Parathyroid adenoma (tissue), 2 donors: ENCODE measurements at regions not wholly inside any gene's neighbourhood (a gene's known extent, or its start where the extent isn't known, plus 50 kb on each side); places are given as distances from the start of the nearest gene placed in this dataset.
"Not testable (repeated sequence)": the region's sequence is repeated elsewhere in the genome, so short reads cannot be mapped to it uniquely, and the experiment has no call there.

Experiments used
- H2AFZ ChIP-seq: fragments of 300-600 bp; sonication (generic); one replicate; pipeline ENCODE4 v1.7.0; 2017; ENCODE audit warnings: antibody characterized with exemption, mild to moderate bottlenecking
- H3K27ac ChIP-seq: fragments of 300-600 bp; sonication (generic); one replicate; pipeline ENCODE4 v1.7.0; 2017
- H3K27me3 ChIP-seq: fragments of 300-600 bp; sonication (generic); one replicate; pipeline ENCODE4 v1.7.0; 2017; ENCODE audit warnings: low read length; ENCODE audit not compliant: control insufficient read depth, insufficient read depth
- H3K36me3 ChIP-seq: fragments of 300-600 bp; sonication (generic); one replicate; pipeline ENCODE4 v1.7.0; 2017; ENCODE audit warnings: low read length; ENCODE audit not compliant: control insufficient read depth, insufficient read depth
- H3K4me1 ChIP-seq: fragments of 300-600 bp; sonication (generic); one replicate; pipeline ENCODE4 v1.7.0; 2017; ENCODE audit warnings: control low read depth
- H3K4me2 ChIP-seq: fragments of 300-600 bp; sonication (generic); one replicate; pipeline ENCODE4 v1.7.0; 2017; ENCODE audit warnings: low read length
- H3K4me3 ChIP-seq: fragments of 300-600 bp; sonication (generic); one replicate; pipeline ENCODE4 v1.7.0; 2017; ENCODE audit warnings: low read depth, low read length
- H3K79me2 ChIP-seq: fragments of 300-600 bp; sonication (generic); one replicate; pipeline ENCODE4 v1.7.0; 2017; ENCODE audit warnings: control low read depth
- H3K9ac ChIP-seq: fragments of 300-600 bp; sonication (generic); one replicate; pipeline ENCODE4 v1.7.0; 2017; ENCODE audit warnings: mild to moderate bottlenecking
- H3K9me3 ChIP-seq: fragments of 300-600 bp; sonication (generic); one replicate; pipeline ENCODE4 v1.7.0; 2017; ENCODE audit warnings: low read length; ENCODE audit not compliant: control insufficient read depth
- CTCF ChIP-seq: fragments of 300-600 bp; sonication (generic); IDR thresholded peaks from one replicate; pipeline ENCODE4 v1.7.0; 2017; ENCODE audit warnings: antibody characterized with exemption, mild to moderate bottlenecking
- donor health status: primary hyperparathyroidism.

GRCh38 chr5:166726406-166726805 is 1565.0 kb upstream of the WWC1 start:
- Histone ChIP-seq H3K4me3 (no peak overlapping the region), H3K79me2 (no peaks in the 10 kb centered on the region), H3K4me2 (no peak overlapping the region), H2AFZ (no peak overlapping the region), H3K9ac (no peak overlapping the region), H3K4me1 (no peaks in the 10 kb centered on the region), H3K36me3 (no peaks in the 10 kb centered on the region), H3K9me3 (no peaks in the 10 kb centered on the region), H3K27ac (no peak overlapping the region), H3K27me3 (no peaks in the 10 kb centered on the region)
- no peak for TF ChIP-seq CTCF

GRCh38 chr5:166742951-166743350 is 1548.5 kb upstream of the WWC1 start:
- not testable (repeated sequence) for H3K4me1 ChIP-seq, H3K4me2 ChIP-seq, H3K27me3 ChIP-seq, H3K9me3 ChIP-seq, H3K79me2 ChIP-seq, H3K9ac ChIP-seq, H3K36me3 ChIP-seq, H3K27ac ChIP-seq, H3K4me3 ChIP-seq, H2AFZ ChIP-seq

GRCh38 chr5:166746506-166746905 is 1544.9 kb upstream of the WWC1 start:
- Histone ChIP-seq H2AFZ (no peak overlapping the region), H3K79me2 (no peaks in the 10 kb centered on the region), H3K4me3 (no peak overlapping the region), H3K27ac (no peak overlapping the region), H3K9ac (no peak overlapping the region), H3K36me3 (no peaks in the 10 kb centered on the region), H3K27me3 (no peaks in the 10 kb centered on the region), H3K4me1 (no peaks in the 10 kb centered on the region), H3K9me3 (no peaks in the 10 kb centered on the region), H3K4me2 (no peak overlapping the region)
- no peak for TF ChIP-seq CTCF

- H3K4me2 ChIP-seq = no peak overlapping the region
- H3K27ac ChIP-seq = no peak overlapping the region
- H3K9ac ChIP-seq = no peak overlapping the region
- H3K27me3 ChIP-seq = no peaks in the 10 kb centered on the region
- H3K4me1 ChIP-seq = no peaks in the 10 kb centered on the region
- no peaks in the 10 kb centered on the region for H3K79me2 ChIP-seq
- TF ChIP-seq CTCF = no peak
- no peak overlapping the region for H2AFZ ChIP-seq
- no peak overlapping the region for H3K4me3 ChIP-seq
- no peaks in the 10 kb centered on the region for H3K9me3 ChIP-seq
- H3K36me3 ChIP-seq = no peaks in the 10 kb centered on the region
Observed at GRCh38 chr5:166750376-166750775, 1541.1 kb upstream of the WWC1 start.

- Histone ChIP-seq H3K9me3 (no peaks in the 10 kb centered on the region), H2AFZ (no peak overlapping the region), H3K79me2 (no peaks in the 10 kb centered on the region), H3K27me3 (no peaks in the 10 kb centered on the region), H3K36me3 (no peaks in the 10 kb centered on the region), H3K9ac (no peak overlapping the region), H3K4me2 (no peak overlapping the region), H3K4me1 (no peaks in the 10 kb centered on the region), H3K4me3 (no peak overlapping the region), H3K27ac (no peak overlapping the region)
- no peak for TF ChIP-seq CTCF
Observed at GRCh38 chr5:166758151-166758550, 1533.3 kb upstream of the WWC1 start.
